Neuronal stem cell (in vitro differentiated cells): ENCODE measurements at regions not wholly inside any gene's neighbourhood (a gene's known extent, or its start where the extent isn't known, plus 50 kb on each side); places are given as distances from the start of the nearest gene placed in this dataset.

Experiments
- DNase-seq: peaks from one replicate; pipeline ENCODE4 v3.0.0-alpha.2; 2013; ENCODE audit warnings: low spot score
- H2AFZ ChIP-seq: one replicate; pipeline ENCODE4 v1.6.1; 2013; ENCODE audit warnings: mild to moderate bottlenecking, low read length, inconsistent platforms
- H2AK5ac ChIP-seq: 2 replicates; pipeline ENCODE4 v1.6.1; 2013; ENCODE audit warnings: low read depth, mild to moderate bottlenecking, inconsistent platforms, low read length, moderate library complexity, mixed read lengths
- H2BK120ac ChIP-seq: 2 replicates; pipeline ENCODE4 v1.6.1; 2013; ENCODE audit warnings: low read depth, mild to moderate bottlenecking, inconsistent platforms, low read length, moderate library complexity, mixed read lengths
- H2BK12ac ChIP-seq: one replicate; pipeline ENCODE4 v1.6.1; 2013; ENCODE audit warnings: low read length, inconsistent platforms
- H2BK15ac ChIP-seq: 2 replicates; pipeline ENCODE4 v1.6.1; 2013; ENCODE audit warnings: mild to moderate bottlenecking, low read length, inconsistent platforms, mixed read lengths
- H2BK5ac ChIP-seq: one replicate; pipeline ENCODE4 v1.6.1; 2013; ENCODE audit warnings: inconsistent platforms, mild to moderate bottlenecking, low read length, moderate library complexity
- H3K14ac ChIP-seq: one replicate; pipeline ENCODE4 v1.6.1; 2013; ENCODE audit warnings: low read length, inconsistent platforms
- H3K18ac ChIP-seq: 2 replicates; pipeline ENCODE4 v1.6.1; 2013; ENCODE audit warnings: low read length, inconsistent platforms
- H3K23ac ChIP-seq: 2 replicates; pipeline ENCODE4 v1.6.1; 2013; ENCODE audit warnings: low read depth, mild to moderate bottlenecking, mixed read lengths, low read length, inconsistent platforms; ENCODE audit not compliant: poor library complexity
- H3K27ac ChIP-seq: replicated peaks from 3 replicates; pipeline ENCODE4 v1.5.1; 2013; ENCODE audit warnings: low read length, inconsistent platforms
- H3K27me3 ChIP-seq, 3 experiments: 2 replicates each; pipeline ENCODE4 v1.6.1; 2013; ENCODE audit warnings: low read length in 3 of 3, mild to moderate bottlenecking in 2 of 3, inconsistent platforms in 1 of 3, low read depth in 1 of 3, mixed read lengths in 1 of 3, moderate library complexity in 1 of 3; ENCODE audit not compliant: control insufficient read depth in 3 of 3, insufficient read depth in 3 of 3
- H3K36me3 ChIP-seq, 2 donors: replicated peaks in 1 of 2; 2 replicates each; pipeline ENCODE4 v1.6.1; 2013; ENCODE audit warnings: low read length in 2 of 2; ENCODE audit not compliant: control insufficient read depth in 2 of 2, insufficient read depth in 2 of 2
- H3K4ac ChIP-seq: 2 replicates; pipeline ENCODE4 v1.6.1; 2013; ENCODE audit warnings: inconsistent platforms, mild to moderate bottlenecking, low read length, moderate library complexity
- H3K4me1 ChIP-seq, 2 donors: 1 replicate in 1 of 2; 2 replicates in 1 of 2; pipeline ENCODE4 v1.6.1; 2013; ENCODE audit warnings: low read length in 2 of 2, low read depth in 1 of 2; ENCODE audit not compliant: control insufficient read depth in 2 of 2, insufficient read depth in 1 of 2
- H3K4me2 ChIP-seq: one replicate; pipeline ENCODE4 v1.6.1; 2013; ENCODE audit warnings: mild to moderate bottlenecking, low read length, inconsistent platforms; ENCODE audit not compliant: insufficient read depth, poor library complexity, severe bottlenecking
- H3K4me3 ChIP-seq, 2 donors: 2 replicates each; pipeline ENCODE4 v1.5.1; 2013; ENCODE audit warnings: low read length in 2 of 2, mild to moderate bottlenecking in 2 of 2, inconsistent platforms in 1 of 2, moderate library complexity in 1 of 2
- H3K79me1 ChIP-seq: one replicate; pipeline ENCODE4 v1.6.1; 2013; ENCODE audit warnings: low read depth, mild to moderate bottlenecking, inconsistent platforms, low read length, moderate library complexity
- H3K9ac ChIP-seq: one replicate; pipeline ENCODE4 v1.6.1; 2013; ENCODE audit warnings: mild to moderate bottlenecking, low read depth, low read length, inconsistent platforms; ENCODE audit not compliant: poor library complexity
- H3K9me3 ChIP-seq, 2 donors: replicated peaks in 1 of 2; 2 replicates each; pipeline versions ENCODE3 to v1.6.1; 2013; ENCODE audit warnings: low read length in 2 of 2, mild to moderate bottlenecking in 2 of 2, inconsistent platforms in 1 of 2, low read depth in 1 of 2, mixed read lengths in 1 of 2, moderate library complexity in 1 of 2; ENCODE audit not compliant: control insufficient read depth in 2 of 2, insufficient read depth in 1 of 2
- H4K8ac ChIP-seq: one replicate; pipeline ENCODE4 v1.6.1; 2013; ENCODE audit warnings: low read depth, mild to moderate bottlenecking, inconsistent platforms, low read length, moderate library complexity
- H4K91ac ChIP-seq: one replicate; pipeline ENCODE4 v1.6.1; 2013; ENCODE audit warnings: low read length, low read depth, mild to moderate bottlenecking, inconsistent platforms; ENCODE audit not compliant: poor library complexity
- WGBS, 2 donors: extraction: QIAGEN DNeasy Blood & Tissue Kit; methylation state at CpG; one replicate each; pipeline ENCODE4 v1.1.7; 2013; ENCODE audit warnings: missing lambda C conversion rate in 2 of 2, mixed read lengths in 1 of 2; ENCODE audit not compliant: insufficient read length in 2 of 2, insufficient replicate concordance in 1 of 2; ENCODE audit errors: extremely low coverage in 2 of 2; 5-methylcytosine and 5-hydroxymethylcytosine counted together

DNA sequence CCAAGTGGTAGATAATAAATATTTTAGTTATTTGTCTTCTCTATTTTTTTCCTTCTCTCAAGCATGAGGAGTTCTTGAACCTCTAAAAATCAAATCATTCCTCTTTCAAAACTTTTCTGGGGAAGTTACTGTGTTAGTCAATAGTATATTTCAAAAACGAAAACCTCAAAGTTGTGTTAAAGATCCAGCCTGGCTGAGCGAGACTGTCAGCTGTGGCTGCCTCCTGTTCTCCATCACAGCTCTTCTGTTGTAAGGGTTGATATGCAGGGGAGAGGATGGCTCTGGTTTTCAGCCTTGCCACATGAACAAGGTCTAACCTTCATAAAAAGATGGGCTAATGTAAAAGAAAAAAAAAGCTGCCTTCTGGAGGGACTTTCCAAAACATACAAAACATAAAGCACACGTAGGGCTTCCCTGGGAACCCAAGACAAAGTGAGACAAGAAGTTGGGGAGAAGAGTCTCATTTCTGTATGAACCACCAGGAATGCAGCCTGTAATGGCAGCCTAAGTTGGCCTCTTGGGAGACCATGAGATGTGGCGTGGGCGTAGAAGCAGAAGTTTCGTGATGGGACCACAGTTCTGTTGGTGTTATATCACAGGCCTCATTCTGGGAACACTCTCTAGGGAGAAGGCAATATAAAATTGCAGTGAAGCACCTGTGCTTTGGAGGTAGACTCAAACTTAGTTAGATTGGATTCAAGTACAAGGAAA lies 77.9 kb upstream of the FHIP2A start:
- WGBS, 2 donors, result no CpG with 5 or more reads among the region's 6 CpGs
- no peak overlapping the region for H2BK15ac ChIP-seq
- no peak for DNase-seq

DNA sequence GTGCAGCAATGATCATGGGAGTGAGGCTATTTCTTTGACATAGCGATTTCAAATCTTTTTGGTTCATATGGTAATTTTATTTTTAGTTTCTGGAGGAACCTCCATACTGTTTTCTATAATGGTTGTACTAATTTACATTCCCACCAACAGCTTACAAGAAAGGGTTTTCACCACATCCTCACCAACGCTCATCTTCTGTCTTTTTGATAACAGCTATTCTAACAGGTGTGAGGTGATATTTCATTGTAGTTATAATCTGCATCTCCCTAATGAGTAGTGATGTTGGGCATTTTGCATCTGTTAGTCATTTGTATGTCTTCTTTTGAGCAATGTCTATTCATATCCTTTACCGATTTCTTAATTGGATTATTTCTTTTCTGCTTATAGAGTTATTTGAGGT lies 75.0 kb upstream of the FHIP2A start:
- Histone ChIP-seq H4K8ac (no peak overlapping the region), H3K4me2 (no peak overlapping the region), H2AFZ (no peak overlapping the region), H3K27ac (no peak overlapping the region), H3K9me3 (no peaks in the 10 kb centered on the region), H2AK5ac (no peak overlapping the region), H2BK12ac (no peak overlapping the region), H2BK5ac (no peak overlapping the region), H4K91ac (no peak overlapping the region), H3K23ac (no peak overlapping the region), H3K36me3 (no peaks in the 10 kb centered on the region), H3K14ac (no peak overlapping the region), H2BK15ac (no peak overlapping the region), H3K18ac (no peak overlapping the region), H3K79me1 (no peaks in the 10 kb centered on the region), H3K9ac (no peak overlapping the region), H3K4me1 (no peaks in the 10 kb centered on the region), H3K4me3 (no peak overlapping the region), H3K4ac (no peak overlapping the region), H3K27me3 (peaks cover 0 to 7% (median 0%) of the 10 kb centered on the region in 3 experiments), H2BK120ac (no peak overlapping the region)
- no CpG with 5 or more reads among the region's 3 CpGs for WGBS, 2 donors
- no peak for DNase-seq

More for the DNA sequence above, 77.9 kb upstream of the FHIP2A start:
- H3K18ac ChIP-seq, result no peak overlapping the region
- H2AFZ ChIP-seq, result no peak overlapping the region
- H2AK5ac ChIP-seq, result no peak overlapping the region
- H3K27me3 ChIP-seq, result peaks cover 0 to 6% (median 0%) of the 10 kb centered on the region in 3 experiments
- H3K4ac ChIP-seq, result no peak overlapping the region
- no peak overlapping the region for H3K4me2 ChIP-seq
- H3K9ac ChIP-seq, result no peak overlapping the region
- H2BK5ac ChIP-seq, result no peak overlapping the region
- no peaks in the 10 kb centered on the region for H3K36me3 ChIP-seq
- no peak overlapping the region for H3K14ac ChIP-seq
- H3K27ac ChIP-seq, result no peak overlapping the region
- H3K9me3 ChIP-seq, result no peaks in the 10 kb centered on the region
- no peak overlapping the region for H2BK120ac ChIP-seq
- H4K8ac ChIP-seq, result no peak overlapping the region
- no peaks in the 10 kb centered on the region for H3K79me1 ChIP-seq
- H3K4me1 ChIP-seq, result no peaks in the 10 kb centered on the region
- H4K91ac ChIP-seq, result no peak overlapping the region
- no peak overlapping the region for H3K4me3 ChIP-seq
- no peak overlapping the region for H3K23ac ChIP-seq
- no peak overlapping the region for H2BK12ac ChIP-seq

DNA sequence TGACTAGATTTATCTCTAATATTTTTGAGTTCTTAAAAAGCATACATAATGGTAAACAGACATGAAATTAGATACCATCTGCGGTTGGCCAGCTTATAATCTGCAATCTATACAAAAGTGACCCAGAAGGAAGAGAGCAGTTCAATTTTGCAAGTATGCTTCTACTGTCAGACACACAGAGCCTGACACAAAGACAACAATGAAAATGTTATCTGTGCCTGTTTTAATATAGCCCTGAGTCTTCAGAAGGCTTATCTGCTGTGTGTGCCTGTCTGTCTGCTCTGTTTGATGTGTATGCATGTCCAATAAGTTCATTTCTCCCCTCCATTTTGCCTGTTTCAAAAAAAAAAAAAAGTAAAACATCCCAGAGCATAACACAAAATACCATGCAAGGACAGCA lies 73.3 kb upstream of the FHIP2A start:
- Histone ChIP-seq H3K27ac (no peak overlapping the region), H3K4me2 (no peak overlapping the region), H2AK5ac (no peak overlapping the region), H3K27me3 (peaks cover 0 to 7% (median 0%) of the 10 kb centered on the region in 3 experiments), H3K14ac (no peak overlapping the region), H2BK12ac (no peak overlapping the region), H2BK15ac (no peak overlapping the region), H3K79me1 (no peaks in the 10 kb centered on the region), H4K8ac (no peak overlapping the region), H2BK5ac (no peak overlapping the region), H2BK120ac (no peak overlapping the region), H3K4me1 (no peaks in the 10 kb centered on the region), H3K4me3 (no peak overlapping the region), H3K23ac (no peak overlapping the region), H3K4ac (no peak overlapping the region), H2AFZ (no peak overlapping the region), H3K9me3 (no peaks in the 10 kb centered on the region), H3K9ac (no peak overlapping the region), H3K18ac (no peak overlapping the region), H3K36me3 (no peaks in the 10 kb centered on the region), H4K91ac (no peak overlapping the region)
- DNase-seq, result no peak
- WGBS, 2 donors, result no CpG with 5 or more reads among the region's 1 CpG

DNA sequence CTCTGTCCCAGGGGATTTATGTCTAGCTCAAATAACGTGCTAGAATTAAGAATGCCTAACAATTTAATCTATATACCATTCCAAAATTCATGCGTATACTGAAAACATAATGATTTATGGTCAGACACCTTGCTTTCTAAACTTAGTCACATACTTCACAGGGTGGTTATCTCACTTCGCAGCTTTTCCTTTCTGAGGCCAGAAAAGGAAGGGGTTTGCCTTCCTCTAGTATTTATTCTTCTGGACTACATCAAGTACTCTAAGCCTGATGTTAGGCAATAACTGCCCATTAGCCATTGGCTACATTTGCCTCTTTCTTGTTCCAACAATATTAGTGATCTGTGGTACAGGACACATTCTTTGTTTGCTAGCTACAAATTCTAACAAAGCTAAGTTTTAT lies 72.6 kb upstream of the FHIP2A start:
- Histone ChIP-seq H2AK5ac (no peak overlapping the region), H3K4me2 (no peak overlapping the region), H3K79me1 (no peaks in the 10 kb centered on the region), H3K14ac (no peak overlapping the region), H3K18ac (no peak overlapping the region), H3K36me3 (no peaks in the 10 kb centered on the region), H2BK5ac (no peak overlapping the region), H2BK120ac (no peak overlapping the region), H3K23ac (no peak overlapping the region), H2BK15ac (no peak overlapping the region), H4K8ac (no peak overlapping the region), H3K9ac (no peak overlapping the region), H3K9me3 (no peaks in the 10 kb centered on the region), H3K4ac (no peak overlapping the region), H2AFZ (no peak overlapping the region), H3K27ac (no peak overlapping the region), H3K4me3 (no peak overlapping the region), H3K4me1 (no peaks in the 10 kb centered on the region), H2BK12ac (no peak overlapping the region), H4K91ac (no peak overlapping the region), H3K27me3 (peaks cover 0 to 4% (median 0%) of the 10 kb centered on the region in 3 experiments)
- no CpG with 5 or more reads among the region's 3 CpGs for WGBS, 2 donors
- DNase-seq, result no peak
